HK-2 (cell line): ENCODE measurements at regions not wholly inside any gene's neighbourhood (a gene's known extent, or its start where the extent isn't known, plus 50 kb on each side); places are given as distances from the start of the nearest gene placed in this dataset.
"Not testable (repeated sequence)": the region's sequence is repeated elsewhere in the genome, so short reads cannot be mapped to it uniquely, and the experiment has no call there.

Source experiments
- DNase-seq: peaks from one replicate; pipeline ENCODE4 v3.0.0-alpha.2; 2018; ENCODE audit not compliant: unreplicated experiment

GRCh38 chr3:177476495-177476894, 279.2 kb upstream of the TBL1XR1 start:
- DNase-seq, result no peak

- no peak for DNase-seq
These were observed 279.7 kb upstream of the TBL1XR1 start for GRCh38 chr3:177476921-177477435.

GRCh38 chr3:177478170-177478867, 281.0 kb upstream of the TBL1XR1 start:
- peak; percentile 74 for DNase-seq

GRCh38 chr3:177479630-177480029, 282.3 kb upstream of the TBL1XR1 start:
- no peak for DNase-seq

GRCh38 chr3:177481329-177481728, 284.0 kb upstream of the TBL1XR1 start:
- DNase-seq, result no peak

- no peak for DNase-seq
These were observed 284.9 kb upstream of the TBL1XR1 start for GRCh38 chr3:177482048-177482691.

GRCh38 chr3:177483182-177483967, 286.1 kb upstream of the TBL1XR1 start:
- DNase-seq, result no peak

- no peak for DNase-seq
These were observed 286.9 kb upstream of the TBL1XR1 start for GRCh38 chr3:177484206-177484605.

- DNase-seq, result no peak
These were observed 287.6 kb upstream of the TBL1XR1 start for GRCh38 chr3:177484926-177485325.

- DNase-seq, result no peak
These were observed 290.4 kb upstream of the TBL1XR1 start for GRCh38 chr3:177487635-177488186.

GRCh38 chr3:177488740-177489139, 291.5 kb upstream of the TBL1XR1 start:
- DNase-seq, result no peak

- no peak for DNase-seq
These were observed 293.3 kb upstream of the TBL1XR1 start for GRCh38 chr3:177490626-177491025.

- DNase-seq, result no peak
These were observed 294.2 kb upstream of the TBL1XR1 start for GRCh38 chr3:177491296-177492032.

GRCh38 chr3:177493091-177493490, 295.8 kb upstream of the TBL1XR1 start:
- no peak for DNase-seq

GRCh38 chr3:177494216-177494615, 296.9 kb upstream of the TBL1XR1 start:
- DNase-seq, result no peak

- no peak for DNase-seq
These were observed 298.3 kb upstream of the TBL1XR1 start for GRCh38 chr3:177495566-177495965.

- peak; percentile 36 for DNase-seq
These were observed 301.0 kb upstream of the TBL1XR1 start for GRCh38 chr3:177498037-177498857.

- DNase-seq, result not testable (repeated sequence)
These were observed 301.8 kb upstream of the TBL1XR1 start for GRCh38 chr3:177499039-177499438.

- DNase-seq, result no peak
These were observed 302.6 kb upstream of the TBL1XR1 start for GRCh38 chr3:177499779-177500423.

- DNase-seq, result no peak
These were observed 313.5 kb upstream of the TBL1XR1 start for GRCh38 chr3:177510693-177511216.
